ENCODE measurements at regions not wholly inside any gene's neighbourhood (a gene's known extent, or its start where the extent isn't known, plus 50 kb on each side); places are given as distances from the start of the nearest gene placed in this dataset.

DNA sequence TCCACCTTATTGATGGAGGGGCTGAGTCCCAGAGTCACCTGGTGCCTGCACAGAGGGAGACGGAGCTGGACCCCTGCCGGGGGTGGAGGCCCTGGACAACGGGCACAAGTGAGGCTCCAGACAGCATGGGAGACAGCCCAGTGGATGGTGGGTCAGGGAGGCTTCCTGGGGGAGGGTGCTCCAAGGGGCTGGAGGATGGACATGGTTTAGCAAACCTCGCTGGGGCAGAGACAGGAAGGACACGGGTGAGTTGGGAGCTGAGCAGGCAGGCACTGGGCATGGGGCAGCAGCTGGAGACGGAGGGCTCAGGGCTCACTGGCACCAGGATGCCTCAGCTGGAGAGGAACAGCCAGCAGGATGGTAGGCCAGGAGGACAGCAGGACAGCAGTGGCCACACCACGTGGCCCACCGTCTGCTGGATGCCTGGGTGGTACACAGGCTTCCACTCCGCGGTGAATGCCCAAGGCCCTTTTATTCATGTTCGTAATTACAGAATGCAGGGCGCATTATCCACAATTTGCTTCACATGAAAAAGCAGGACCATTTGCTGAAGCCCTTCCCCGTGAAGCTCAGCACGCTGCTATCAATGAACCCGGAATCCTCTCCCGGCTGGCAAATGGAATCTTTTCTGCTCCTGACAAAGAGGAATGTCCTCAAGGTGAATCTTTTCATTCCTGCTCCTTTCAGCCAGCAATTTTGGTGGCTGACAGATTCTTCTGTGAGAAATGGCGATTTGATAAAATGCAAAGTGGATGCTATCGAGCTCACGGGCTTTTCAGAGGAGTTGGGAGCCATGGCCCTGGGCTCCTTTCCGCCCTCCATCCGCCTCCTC, 138.1 kb upstream of the C14orf180 start:
- H3K4me1 Mint-ChIP-seq (ENCODE audit: low read depth), result peaks cover 11% of the 10 kb centered on the region
- no peak overlapping the region for H3K4me3 Mint-ChIP-seq (ENCODE audit: low read depth)
- TF ChIP-seq, protein P1, sequence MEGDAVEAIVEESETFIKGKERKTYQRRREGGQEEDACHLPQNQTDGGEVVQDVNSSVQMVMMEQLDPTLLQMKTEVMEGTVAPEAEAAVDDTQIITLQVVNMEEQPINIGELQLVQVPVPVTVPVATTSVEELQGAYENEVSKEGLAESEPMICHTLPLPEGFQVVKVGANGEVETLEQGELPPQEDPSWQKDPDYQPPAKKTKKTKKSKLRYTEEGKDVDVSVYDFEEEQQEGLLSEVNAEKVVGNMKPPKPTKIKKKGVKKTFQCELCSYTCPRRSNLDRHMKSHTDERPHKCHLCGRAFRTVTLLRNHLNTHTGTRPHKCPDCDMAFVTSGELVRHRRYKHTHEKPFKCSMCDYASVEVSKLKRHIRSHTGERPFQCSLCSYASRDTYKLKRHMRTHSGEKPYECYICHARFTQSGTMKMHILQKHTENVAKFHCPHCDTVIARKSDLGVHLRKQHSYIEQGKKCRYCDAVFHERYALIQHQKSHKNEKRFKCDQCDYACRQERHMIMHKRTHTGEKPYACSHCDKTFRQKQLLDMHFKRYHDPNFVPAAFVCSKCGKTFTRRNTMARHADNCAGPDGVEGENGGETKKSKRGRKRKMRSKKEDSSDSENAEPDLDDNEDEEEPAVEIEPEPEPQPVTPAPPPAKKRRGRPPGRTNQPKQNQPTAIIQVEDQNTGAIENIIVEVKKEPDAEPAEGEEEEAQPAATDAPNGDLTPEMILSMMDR (IDR thresholded peaks at IDR 0.05; ENCODE audit: unreplicated experiment), result no peak
- H3K9me3 Mint-ChIP-seq (ENCODE audit: low read depth), result peaks cover 3% of the 10 kb centered on the region
- H3K27ac Mint-ChIP-seq, result no peak overlapping the region
- no peak for DNase-seq (ENCODE audit: low spot score, unreplicated experiment)
- no peaks in the 10 kb centered on the region for H3K36me3 Mint-ChIP-seq (ENCODE audit: insufficient read depth)
- H3K27me3 Mint-ChIP-seq, result peaks cover 21% of the 10 kb centered on the region

- TF ChIP-seq, protein P1 (IDR thresholded peaks at IDR 0.05; ENCODE audit: unreplicated experiment), result no peak
- Mint-ChIP-seq H3K4me1 (ENCODE audit: low read depth) (peaks cover 13% of the 10 kb centered on the region), H3K27me3 (peaks cover 21% of the 10 kb centered on the region), H3K4me3 (ENCODE audit: low read depth) (no peak overlapping the region), H3K27ac (no peak overlapping the region), H3K9me3 (ENCODE audit: low read depth) (peaks cover 3% of the 10 kb centered on the region), H3K36me3 (ENCODE audit: insufficient read depth) (no peaks in the 10 kb centered on the region)
- no peak for DNase-seq (ENCODE audit: low spot score, unreplicated experiment)
Measured at GRCh38 chr14:104442107-104442551, 137.4 kb upstream of the C14orf180 start.

- H3K9me3 Mint-ChIP-seq (ENCODE audit: low read depth), result peaks cover 5% of the 10 kb centered on the region
- DNase-seq (ENCODE audit: low spot score, unreplicated experiment), result no peak
- H3K4me3 Mint-ChIP-seq (ENCODE audit: low read depth), result no peak overlapping the region
- H3K36me3 Mint-ChIP-seq (ENCODE audit: insufficient read depth), result no peaks in the 10 kb centered on the region
- H3K27ac Mint-ChIP-seq, result no peak overlapping the region
- peaks cover 23% of the 10 kb centered on the region for H3K27me3 Mint-ChIP-seq
- peaks cover 8% of the 10 kb centered on the region for H3K4me1 Mint-ChIP-seq (ENCODE audit: low read depth)
- TF ChIP-seq, protein P1 (IDR thresholded peaks at IDR 0.05; ENCODE audit: unreplicated experiment), result no peak
Measured at GRCh38 chr14:104442631-104443390, 136.8 kb upstream of the C14orf180 start.

- Mint-ChIP-seq H3K4me3 (ENCODE audit: low read depth) (no peak overlapping the region), H3K27me3 (peaks cover 29% of the 10 kb centered on the region), H3K27ac (no peak overlapping the region), H3K4me1 (ENCODE audit: low read depth) (peaks cover 7% of the 10 kb centered on the region), H3K9me3 (ENCODE audit: low read depth) (peaks cover 12% of the 10 kb centered on the region), H3K36me3 (ENCODE audit: insufficient read depth) (no peaks in the 10 kb centered on the region)
- DNase-seq (ENCODE audit: low spot score, unreplicated experiment), result no peak
- TF ChIP-seq, protein P1 (IDR thresholded peaks at IDR 0.05; ENCODE audit: unreplicated experiment), result no peak
Measured at GRCh38 chr14:104443391-104444158, 136.0 kb upstream of the C14orf180 start.
